GM21717 (cell line): ENCODE measurements at regions not wholly inside any gene's neighbourhood (a gene's known extent, or its start where the extent isn't known, plus 50 kb on each side); places are given as distances from the start of the nearest gene placed in this dataset.
"Not testable (repeated sequence)": the region's sequence is repeated elsewhere in the genome, so short reads cannot be mapped to it uniquely, and the experiment has no call there.

Experiments used
- ATAC-seq: cut with Tn5 transposase; IDR thresholded peaks from one replicate; pipeline ENCODE4 v1.9.1; 2021; ENCODE audit warnings: mild to moderate bottlenecking, moderate library complexity; ENCODE audit not compliant: unreplicated experiment

GRCh38 chr5:23105021-23105420 is 251.9 kb upstream of the CDH12 start:
- no peak for ATAC-seq

GRCh38 chr5:23103566-23103965 is 250.4 kb upstream of the CDH12 start:
- ATAC-seq: no peak

GRCh38 chr5:23095418-23095817 is 242.3 kb upstream of the CDH12 start:
- ATAC-seq: not testable (repeated sequence)

GRCh38 chr5:23089286-23089685 is 236.1 kb upstream of the CDH12 start:
- ATAC-seq: no peak

- ATAC-seq: peak; percentile 52
Measured at GRCh38 chr5:23084815-23085214, 231.7 kb upstream of the CDH12 start.

GRCh38 chr5:23072179-23072578 is 219.0 kb upstream of the CDH12 start:
- no peak for ATAC-seq

DNA sequence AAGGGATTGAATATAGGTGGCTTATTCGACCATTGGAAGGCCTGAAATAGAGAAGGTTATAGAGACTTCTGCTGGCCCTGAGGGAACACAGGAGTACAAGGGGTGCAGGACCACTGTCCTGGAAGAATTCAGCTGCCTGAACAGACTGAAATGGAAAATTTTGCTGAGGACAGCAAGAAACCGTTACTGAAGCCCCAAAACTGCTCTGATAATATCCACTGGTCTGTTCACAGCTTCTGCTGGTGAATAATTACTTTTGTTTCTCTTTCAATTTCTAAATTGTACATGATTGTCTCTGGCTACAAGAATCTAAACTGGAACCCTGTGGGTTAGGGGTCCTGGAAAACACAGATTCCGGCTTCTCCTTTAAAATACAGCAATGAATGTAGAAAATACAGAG is 218.5 kb upstream of the CDH12 start:
- peak; percentile 84 for ATAC-seq

DNA sequence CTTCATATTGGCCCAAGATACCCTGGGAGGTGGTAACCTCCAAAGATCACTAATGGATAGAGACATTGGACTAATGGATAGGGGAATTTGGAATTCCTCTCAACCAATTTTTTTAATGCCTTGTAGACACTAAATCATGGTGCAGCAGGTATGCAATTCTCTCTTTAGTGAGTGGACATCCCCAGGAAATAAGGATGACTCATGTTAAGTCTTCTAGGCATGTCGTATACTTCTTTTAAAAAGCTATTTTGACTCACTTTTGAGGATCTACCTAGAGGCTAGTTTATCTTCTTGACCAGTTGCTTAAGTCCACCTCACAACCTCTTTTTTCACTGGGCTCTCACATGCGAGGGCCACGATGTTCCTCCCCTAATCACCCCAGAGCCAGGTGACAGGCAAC is 211.6 kb upstream of the CDH12 start:
- ATAC-seq: no peak

DNA sequence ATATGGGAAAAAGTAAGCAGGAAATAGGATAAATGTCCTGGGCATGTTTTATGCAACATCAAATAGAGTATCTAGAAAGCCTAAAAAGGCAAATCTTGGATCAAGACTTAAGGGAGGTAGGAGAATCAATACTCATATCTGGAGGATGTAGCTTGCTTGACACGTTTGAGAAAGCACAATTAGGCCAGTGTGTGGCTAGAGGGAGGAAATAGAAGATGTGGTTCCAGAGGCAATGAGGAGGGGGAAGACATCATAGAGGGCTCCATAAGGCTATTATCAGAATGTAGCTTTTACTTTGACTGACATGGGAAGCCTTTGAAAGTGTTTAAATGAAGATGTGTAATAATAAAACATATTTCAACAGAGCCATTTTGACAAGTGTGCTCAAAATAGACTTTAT is 200.7 kb upstream of the CDH12 start:
- ATAC-seq: no peak

GRCh38 chr5:23042226-23042625 is 189.1 kb upstream of the CDH12 start:
- ATAC-seq: no peak

DNA sequence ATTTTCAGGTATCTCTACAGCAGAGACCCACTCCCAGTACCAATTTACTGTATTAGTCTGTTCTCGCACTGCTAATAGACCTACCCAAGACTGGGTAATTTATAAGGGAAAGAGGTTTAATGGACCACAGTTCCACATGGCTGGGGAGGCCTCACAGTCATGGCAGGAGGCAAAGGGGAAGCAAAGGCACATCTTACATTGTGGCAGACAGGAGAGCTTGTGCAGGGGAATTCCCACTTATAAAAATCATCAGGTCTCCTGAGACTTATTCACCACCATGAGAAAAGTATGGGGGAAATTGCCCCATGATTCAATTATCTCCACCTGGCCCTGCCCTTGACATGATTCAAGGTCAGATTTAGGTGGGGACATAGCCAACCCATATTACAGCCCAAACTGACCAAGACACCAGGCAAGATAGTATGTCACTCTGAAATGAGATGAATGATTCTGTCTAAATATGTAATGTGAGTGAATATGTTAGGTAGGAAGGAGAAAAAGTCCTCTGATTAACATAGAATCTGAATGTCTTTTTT is 182.5 kb upstream of the CDH12 start:
- ATAC-seq: no peak

GRCh38 chr5:23033864-23034263 is 180.7 kb upstream of the CDH12 start:
- no peak for ATAC-seq

DNA sequence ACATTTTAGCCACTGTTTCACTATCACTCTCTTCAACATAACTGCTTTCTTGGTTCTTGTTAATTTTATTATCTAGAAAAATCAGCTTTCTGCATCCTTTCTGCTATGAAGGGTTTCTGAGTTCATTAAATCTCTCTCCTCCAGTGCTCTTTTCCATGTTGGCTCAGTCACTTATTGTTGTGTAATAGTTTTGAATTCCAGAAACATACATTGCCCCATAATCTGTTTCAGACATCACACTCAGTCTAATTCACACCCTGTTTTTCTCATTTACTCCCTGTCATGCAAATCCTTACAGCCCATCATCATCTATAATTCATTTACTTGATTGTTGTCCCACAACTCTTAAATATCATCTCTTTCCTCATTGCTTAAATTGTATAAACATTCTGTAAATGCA is 176.1 kb upstream of the CDH12 start:
- ATAC-seq: no peak

DNA sequence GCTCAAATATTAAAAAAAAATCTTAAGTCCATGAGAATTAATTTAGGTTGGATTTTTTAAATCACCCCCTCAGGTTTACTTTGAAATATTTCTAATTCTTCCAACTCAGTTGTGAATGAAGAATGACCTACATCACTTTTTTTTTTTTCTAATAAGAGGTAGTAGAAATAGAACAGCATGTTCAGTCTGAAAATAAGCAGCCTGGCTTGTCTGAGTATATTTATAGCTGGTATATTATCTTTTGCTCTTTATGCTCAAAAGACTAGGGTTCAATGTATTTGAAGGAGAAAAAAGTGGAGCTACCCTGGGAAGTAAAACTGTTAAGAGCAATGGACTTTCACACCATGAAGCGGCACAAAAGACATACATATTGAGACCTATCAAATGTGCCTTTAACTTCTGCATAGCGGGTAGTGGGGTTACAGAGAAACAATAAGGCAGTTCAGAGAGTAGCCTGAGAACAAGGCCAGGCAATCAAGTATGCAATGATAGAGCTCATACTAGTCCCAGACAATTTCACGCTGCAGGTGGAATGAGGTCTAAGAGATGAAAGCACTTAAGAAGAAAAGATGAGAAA is 175.4 kb upstream of the CDH12 start:
- no peak for ATAC-seq

DNA sequence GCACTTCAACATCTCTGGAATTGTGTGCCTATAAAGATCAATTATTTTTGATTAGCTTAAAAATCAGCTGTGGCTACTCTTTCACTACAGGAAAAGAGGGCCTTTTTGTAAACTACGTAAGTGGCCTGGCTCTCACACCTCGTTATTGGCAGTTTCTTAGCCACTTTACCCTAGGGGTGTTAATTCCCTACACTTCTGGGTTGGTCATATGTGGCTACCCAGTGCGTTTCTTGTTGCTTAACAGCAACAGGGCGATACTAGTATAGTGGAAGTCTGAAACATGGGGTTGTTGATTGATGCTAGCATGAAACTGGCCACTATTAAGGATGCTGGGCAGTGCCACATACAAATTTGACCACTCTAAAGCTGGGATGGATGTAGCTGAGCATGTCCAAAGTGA is 174.7 kb upstream of the CDH12 start:
- ATAC-seq: no peak

GRCh38 chr5:23027331-23027730 is 174.2 kb upstream of the CDH12 start:
- no peak for ATAC-seq

DNA sequence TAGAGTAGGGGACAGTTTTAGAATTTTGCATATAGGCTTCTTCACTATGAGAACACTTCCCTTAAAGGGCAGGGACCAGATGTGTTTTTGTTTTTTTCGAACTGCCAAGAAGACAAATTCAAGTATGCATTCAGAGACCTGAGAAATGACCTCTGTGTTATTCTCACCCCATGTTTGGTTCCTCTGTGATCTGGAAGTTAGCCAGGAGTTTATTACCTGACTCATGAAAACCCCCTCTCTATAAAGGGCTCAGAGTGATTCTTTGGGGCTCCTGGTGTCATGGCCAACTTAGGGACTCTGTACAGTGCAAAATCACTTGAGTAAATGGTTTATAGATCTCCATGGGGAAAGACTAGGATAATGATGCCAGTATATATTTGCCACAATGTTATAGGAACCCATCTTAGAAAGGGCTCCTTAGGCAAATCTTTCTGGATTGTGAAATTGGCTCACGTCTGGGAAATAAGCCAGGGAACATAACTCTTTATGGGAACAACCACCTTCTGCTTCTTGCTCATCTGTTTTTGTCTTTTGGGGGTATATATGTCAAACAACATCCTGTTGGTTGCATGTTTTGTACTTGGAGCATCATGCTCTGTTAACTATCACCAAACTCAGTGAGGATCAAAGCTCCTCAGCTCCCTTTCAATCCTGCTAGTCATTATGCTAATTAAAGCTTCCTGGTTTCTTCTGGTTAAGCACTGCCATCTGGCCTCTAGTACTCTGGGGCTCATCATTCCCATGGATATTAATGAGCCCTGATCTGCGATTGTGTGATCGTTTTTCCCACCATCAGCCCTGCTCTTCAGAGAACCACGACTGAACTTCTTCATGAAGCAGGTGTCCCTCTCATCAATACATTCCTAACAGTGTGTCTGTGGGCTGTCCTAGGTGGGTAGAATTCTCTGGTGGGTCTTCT is 173.4 kb upstream of the CDH12 start:
- no peak for ATAC-seq

- no peak for ATAC-seq
Measured at GRCh38 chr5:23025629-23026233, 172.6 kb upstream of the CDH12 start.

GRCh38 chr5:23024470-23024869 is 171.3 kb upstream of the CDH12 start:
- ATAC-seq: no peak

DNA sequence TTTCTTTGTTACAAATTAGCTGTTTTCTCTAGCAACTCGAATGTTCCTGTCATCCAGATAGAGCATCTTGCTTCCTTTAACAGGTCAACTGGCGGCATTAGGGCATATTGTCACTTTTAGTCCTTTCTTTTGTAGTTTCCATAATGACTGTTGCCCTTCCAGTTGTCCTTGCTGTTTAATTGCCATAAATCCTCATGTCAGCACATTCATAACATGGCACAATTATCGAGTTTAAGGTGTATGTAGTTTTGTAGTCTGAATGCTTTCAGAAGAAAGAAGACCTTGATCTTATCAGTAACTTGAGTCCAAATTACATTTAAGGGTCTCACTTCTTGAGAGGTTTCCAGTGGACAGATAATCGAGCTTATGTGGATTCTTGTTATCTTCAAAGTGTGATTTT is 161.7 kb upstream of the CDH12 start:
- ATAC-seq: no peak

DNA sequence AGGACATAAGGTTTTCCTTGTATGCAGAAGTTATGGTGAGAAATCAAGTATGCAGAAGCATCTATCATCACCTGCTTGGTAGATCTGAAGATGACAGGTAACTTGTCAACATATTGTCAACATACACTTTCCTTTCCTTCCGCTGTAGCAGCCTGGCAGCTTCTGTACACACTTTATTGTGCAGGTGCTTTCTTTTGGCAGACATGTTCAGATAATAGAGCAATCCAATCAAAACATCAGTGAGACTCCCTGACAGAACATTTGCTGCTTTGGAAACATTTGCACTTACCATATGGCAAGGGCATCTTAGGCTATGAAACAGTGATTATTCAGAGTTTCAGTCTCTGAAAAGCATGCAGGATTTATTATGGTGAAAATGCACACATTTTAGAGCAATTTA is 161.1 kb upstream of the CDH12 start:
- no peak for ATAC-seq
